GM21619 (cell line): ENCODE measurements at regions not wholly inside any gene's neighbourhood (a gene's known extent, or its start where the extent isn't known, plus 50 kb on each side); places are given as distances from the start of the nearest gene placed in this dataset.

ENCODE experiments used
- ATAC-seq: cut with Tn5 transposase; IDR thresholded peaks from one replicate; pipeline ENCODE4 v1.9.1; 2021; ENCODE audit not compliant: unreplicated experiment

GRCh38 chr2:63658176-63658968 lies 69.6 kb downstream of the MDH1 start:
- no peak for ATAC-seq

GRCh38 chr2:63660060-63660459 lies 71.3 kb downstream of the MDH1 start:
- no peak for ATAC-seq

DNA sequence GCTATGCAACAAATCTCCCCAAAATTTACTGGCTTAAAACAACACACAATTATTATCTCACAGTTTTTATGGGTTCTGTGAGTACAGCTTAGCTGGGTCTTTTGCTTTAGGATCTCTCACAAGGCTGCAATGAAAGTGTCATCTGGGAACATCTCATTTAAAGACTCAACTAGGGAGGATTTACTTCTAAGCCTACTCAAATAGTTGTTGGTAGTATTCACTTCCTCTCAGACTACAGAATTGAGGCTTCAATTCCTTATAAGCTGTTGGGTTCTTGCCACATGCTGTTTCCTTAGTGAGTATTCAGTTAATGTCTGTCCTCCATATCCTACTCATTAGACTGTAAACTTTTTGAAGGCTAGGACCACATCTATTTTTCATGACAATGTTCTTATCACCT lies 72.3 kb downstream of the MDH1 start:
- no peak for ATAC-seq

DNA sequence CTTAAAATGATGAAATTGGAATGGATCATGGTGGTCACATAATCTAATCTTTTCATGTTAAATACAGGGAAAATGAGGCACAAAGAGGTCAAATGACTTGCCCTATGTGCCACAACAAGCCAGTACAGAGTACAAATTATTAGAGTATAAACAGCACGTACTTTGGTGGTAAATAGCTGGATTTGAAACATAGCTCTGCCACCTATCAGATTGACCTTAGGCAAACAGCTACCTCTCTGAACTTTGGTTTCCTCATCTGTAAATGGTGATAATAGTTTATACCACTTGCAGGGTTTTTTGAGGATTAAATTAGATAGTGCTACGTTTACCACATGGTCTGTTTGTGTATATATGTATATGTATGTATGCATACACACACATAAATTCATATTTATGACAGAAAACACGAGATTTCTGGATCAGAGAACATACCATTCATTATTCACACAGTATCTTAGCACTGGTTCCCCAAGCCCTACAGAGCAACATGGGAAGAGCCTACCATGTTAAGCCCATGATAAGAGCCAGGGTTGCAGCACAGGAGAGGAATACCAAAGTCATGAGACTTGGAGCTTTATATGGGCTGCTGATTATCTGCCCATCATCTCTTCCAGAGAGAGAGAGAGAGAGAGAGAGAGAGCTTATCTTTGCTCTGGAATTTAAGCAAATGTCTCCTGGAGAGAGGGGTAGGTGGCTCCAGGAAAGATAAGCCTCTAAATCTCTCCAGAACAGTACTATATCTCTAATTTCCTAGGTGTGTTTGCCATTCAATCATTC lies 73.5 kb downstream of the MDH1 start:
- ATAC-seq = no peak

GRCh38 chr2:63663013-63663864 lies 74.5 kb downstream of the MDH1 start:
- no peak for ATAC-seq

DNA sequence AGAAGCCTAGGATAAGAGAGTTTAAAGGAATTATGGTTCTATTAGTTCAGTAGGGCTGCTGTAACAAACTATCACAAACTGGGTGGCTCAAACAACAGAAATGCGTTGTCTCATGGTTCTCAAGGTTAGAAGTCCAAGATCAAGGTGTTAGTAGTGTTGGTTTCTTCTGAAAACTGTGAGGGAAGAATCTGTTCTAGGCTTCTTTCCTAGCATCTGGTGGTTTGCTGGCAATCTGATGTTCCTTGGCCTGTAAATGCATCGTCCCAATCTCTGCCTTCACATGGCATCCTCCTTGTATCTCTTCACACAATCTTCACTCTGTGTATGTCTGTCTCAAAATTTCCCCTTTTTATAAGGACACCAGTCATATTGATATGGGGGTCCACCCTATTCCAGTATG lies 76.3 kb downstream of the MDH1 start:
- ATAC-seq = no peak

DNA sequence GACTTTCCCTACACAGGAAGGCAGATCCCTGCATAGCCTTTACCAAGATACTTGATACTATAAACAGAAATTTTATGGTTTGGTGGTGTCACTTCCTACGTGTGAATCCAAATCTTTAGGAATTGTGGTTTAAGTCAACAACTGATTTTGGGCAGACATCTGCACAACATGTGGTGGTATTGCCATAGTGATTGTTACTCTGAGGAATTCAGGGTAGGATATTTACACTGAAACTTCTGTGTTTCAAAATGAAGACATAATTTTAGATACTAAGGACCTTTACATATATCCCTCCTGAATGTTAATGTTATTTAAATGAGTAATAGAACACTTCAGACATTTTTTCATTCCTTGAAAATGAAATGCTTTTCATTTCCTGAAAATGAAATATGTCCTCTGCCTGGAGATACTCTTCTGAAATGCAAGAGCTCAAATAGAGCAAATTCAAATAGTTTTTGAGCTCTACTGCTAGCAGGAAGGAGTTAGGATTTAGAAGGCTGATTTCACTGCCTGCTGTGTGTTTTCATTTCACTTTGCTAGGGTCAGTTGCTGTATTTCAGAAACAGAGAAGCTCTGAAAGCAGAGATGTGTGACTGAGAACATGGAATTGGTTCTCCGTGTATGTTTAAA lies 77.2 kb downstream of the MDH1 start:
- ATAC-seq = no peak

DNA sequence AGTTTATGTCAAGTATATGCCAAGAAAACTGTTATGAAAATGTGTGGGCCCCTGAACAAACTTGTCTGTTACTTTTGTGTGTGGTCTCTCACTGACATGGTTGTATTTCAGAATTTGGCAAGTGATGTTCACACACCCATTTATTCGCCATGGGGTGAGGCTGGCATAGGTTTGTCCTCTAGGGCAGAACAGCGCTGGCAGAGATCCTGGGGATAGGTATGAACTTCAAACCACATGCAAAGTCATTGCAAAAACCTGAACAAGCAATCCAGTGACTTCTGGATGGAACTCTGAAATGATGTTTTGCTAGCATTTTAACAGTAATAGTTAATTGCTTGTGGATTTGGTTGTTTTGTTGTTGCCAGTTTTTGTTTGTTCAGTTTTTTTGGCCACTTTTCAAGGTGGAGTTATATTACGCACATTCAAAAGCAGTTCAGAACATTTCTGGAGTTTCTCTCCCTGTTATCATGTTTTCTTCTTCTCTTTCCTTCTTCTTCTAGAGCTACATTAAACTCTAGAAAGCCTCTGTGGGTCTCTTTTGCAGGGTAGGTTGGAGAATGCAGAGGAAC lies 78.5 kb downstream of the MDH1 start:
- ATAC-seq = no peak

DNA sequence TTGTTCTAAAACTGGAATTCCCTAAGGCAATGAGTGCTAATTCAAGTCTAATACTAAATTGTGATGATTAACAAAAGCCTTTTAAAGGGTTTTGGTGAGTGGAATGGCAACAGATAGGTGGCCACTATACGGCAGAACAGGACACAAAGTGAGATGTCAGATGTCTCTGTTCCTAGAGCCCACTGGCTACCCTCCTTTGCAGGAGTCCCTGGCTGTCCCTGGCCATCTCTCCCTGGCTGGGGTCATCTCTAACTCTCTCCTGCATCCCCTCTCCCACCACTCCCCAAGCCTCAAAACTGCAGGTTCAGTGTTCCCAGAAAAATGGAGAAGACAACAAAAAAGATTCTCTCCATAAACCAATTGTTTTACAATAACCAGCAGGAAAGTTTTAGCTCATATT lies 79.2 kb downstream of the MDH1 start:
- no peak for ATAC-seq

DNA sequence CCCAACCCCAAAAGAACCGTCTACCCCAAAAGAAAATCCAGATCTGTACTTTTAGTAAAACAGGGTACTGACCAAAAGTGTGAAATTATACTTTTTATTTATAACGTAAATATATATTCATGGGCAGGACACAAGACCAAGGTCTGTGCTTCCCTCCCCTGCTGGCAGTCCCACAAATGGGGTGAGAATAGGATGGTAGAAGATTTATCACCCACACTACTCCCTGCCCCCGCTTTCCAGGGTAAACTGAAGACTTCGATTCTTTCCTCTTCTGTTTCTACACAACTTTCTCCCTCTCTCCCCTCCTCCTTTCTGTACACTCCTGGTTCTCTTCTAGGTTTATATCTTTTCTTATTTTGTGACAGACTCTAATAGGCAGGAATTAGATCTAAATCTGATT lies 79.7 kb downstream of the MDH1 start:
- no peak for ATAC-seq

GRCh38 chr2:63669596-63669995 lies 80.8 kb downstream of the MDH1 start:
- no peak for ATAC-seq

GRCh38 chr2:63673865-63674533 lies 85.2 kb downstream of the MDH1 start:
- no peak for ATAC-seq

DNA sequence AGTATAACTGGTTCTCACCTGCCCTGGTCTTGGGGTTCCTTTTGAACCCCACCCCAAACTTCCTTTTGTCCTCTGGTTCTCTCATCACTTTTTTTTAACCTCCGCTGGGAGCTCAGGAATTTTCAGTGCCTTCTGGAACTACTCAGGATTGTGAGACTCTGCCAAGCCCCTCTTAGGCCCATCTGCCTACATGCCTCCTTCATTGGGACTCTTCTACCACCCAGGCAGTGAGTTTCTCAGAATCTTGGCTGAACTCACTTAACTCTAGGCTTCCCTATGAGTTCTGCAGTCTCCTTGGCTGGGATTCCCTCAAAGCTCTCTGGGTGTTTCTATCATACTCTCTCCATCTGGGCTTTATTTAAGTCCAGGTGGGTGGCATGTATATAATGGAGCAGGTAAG lies 86.3 kb downstream of the MDH1 start:
- ATAC-seq = no peak

DNA sequence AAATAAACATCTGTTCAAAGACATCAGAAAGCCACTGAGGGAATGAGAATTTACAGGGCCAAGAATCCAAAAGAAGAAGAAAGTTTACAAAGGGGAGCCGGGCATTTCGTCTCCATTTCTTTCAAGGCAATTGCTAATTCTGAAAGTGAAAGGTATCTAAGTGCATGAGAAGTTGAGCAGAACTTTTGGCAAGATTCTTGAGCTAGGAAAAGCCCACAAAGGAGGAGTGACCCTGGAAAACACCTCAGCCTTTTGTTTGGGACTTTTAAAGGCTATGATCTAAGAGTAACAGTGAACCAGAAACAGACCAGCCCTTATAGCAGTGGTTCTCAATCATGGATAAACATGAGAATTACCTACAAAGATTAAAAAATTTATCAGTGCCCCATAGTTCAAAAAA lies 87.4 kb downstream of the MDH1 start:
- no peak for ATAC-seq

DNA sequence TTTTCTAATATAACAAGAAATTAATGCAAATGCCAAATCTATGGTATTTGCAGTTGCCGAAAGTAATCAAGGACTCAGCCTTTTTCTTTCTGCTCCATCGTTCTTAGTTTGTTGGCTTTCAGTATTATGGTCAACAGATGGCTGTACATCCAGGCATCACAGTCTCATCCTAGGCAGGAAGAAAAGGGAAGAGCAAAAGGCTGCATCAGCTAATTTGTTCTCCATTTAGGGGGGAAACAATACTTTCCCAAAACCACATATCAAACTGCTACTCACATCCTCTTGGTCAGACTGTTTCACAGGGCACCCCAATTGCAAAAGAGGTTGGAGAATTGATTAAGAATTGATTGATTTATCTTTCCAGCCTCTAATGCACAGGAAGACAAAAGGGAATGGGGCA lies 89.3 kb downstream of the MDH1 start:
- ATAC-seq = no peak

DNA sequence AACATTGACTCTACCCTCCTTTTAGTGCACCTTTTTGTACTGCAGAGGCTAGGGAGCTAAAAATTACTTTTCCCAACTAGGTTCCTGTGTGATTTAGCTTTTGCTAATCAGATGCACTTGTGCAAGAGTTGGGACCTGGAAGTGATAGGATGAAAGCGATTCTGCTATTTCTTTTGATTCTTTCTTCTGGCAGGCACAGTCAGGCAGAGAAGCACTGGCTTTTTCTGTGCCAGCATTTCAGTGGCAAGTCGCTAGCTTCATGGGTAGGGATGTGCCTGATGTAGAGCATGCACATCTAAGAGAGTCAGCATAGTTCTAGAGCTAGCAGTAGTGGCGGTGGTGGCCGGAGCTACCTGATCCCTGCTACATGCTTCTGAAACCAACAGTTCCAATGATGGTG lies 89.8 kb downstream of the MDH1 start:
- no peak for ATAC-seq

DNA sequence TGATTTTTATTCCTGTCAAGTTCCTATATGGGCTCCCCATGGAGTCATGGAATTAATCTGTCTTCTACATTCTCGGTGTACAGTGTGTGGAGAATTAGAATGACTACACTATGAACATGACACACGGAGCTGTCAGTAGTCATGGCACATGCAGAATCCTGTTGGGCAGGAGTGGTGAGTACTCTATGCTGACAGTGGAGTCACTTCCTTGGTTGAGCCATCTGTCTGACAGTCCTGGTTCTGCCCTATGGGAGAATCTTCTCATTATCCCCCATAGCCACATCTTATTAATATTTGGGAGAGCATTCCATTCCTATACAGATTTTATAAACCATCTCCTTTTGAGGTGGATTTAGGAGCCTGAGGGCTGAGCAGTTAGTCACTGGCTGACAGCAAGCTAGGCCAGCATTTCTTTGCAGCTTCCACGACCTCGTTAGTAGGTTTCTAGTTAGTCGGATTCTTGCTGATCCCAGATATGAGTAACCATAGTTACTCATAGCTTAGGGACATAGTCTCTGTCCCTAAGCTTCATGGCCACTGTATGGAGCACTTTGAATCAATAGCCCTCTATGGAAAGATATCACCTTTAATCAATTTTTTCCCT lies 90.6 kb downstream of the MDH1 start:
- ATAC-seq = no peak

GRCh38 chr2:63680455-63680854 lies 91.7 kb downstream of the MDH1 start:
- no peak for ATAC-seq

DNA sequence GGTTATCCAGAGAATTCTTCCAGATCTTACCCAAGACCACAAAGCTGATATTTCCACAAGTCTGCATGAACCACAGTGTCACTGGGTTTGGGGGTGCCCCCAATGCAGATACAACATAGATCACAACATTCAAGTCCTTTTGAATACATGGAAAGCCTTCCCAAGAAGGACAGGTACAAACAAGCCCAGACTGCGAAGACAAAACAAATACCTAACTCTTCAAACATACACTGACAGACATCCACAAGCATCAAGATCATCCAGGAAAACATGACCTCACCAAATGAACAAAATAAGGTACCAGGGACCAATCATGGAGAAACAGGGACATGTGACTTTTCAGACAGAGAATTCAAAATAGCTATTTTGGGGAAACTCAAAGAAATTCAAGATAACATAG lies 93.1 kb downstream of the MDH1 start:
- ATAC-seq = no peak
